HEK293T (cell line): ENCODE measurements at regions not wholly inside any gene's neighbourhood (a gene's known extent, or its start where the extent isn't known, plus 50 kb on each side); places are given as distances from the start of the nearest gene placed in this dataset.

Experiments used
- CTCF ChIA-PET: fragments of 350-600 bp; formaldehyde crosslinking; extraction: SDS; loops from one replicate; lab custom pipeline; 2021; ENCODE audit warnings: antibody characterized with exemption, inconsistent platforms; lab: Yijun Ruan, JAX
- POLR2A ChIA-PET: fragments of 350-600 bp; formaldehyde crosslinking; extraction: SDS; loops from one replicate; lab custom pipeline; 2020; ENCODE audit warnings: antibody characterized with exemption, inconsistent platforms; lab: Yijun Ruan, JAX
- DNase-seq: peaks from one replicate; pipeline ENCODE4 v3.0.0; 2012; ENCODE audit warnings: mixed read lengths; ENCODE audit errors: extremely low spot score
- ARNT ChIP-seq: fragments of 450-650 bp; IDR thresholded peaks from 2 replicates; pipeline ENCODE4 v1.6.1; 2017; ENCODE audit warnings: mild to moderate bottlenecking
- BHLHE40 ChIP-seq: fragments of 450-650 bp; IDR thresholded peaks from 2 replicates; pipeline ENCODE4 v1.6.1; 2016; ENCODE audit warnings: mild to moderate bottlenecking, moderate library complexity, borderline replicate concordance
- CTBP1 ChIP-seq: fragments of 450-650 bp; IDR thresholded peaks from 2 replicates; pipeline ENCODE4 v1.6.1; 2016; ENCODE audit warnings: borderline replicate concordance
- ELF4 ChIP-seq: fragments of 450-650 bp; IDR thresholded peaks from 2 replicates; pipeline ENCODE4 v1.6.1; 2017; ENCODE audit warnings: antibody characterized with exemption
- FOXA1 ChIP-seq: fragments of 450-650 bp; IDR thresholded peaks from 2 replicates; pipeline ENCODE4 v1.6.1; 2016; ENCODE audit warnings: mild to moderate bottlenecking
- FOXK2 ChIP-seq: fragments of 450-650 bp; IDR thresholded peaks from 2 replicates; pipeline ENCODE4 v1.6.1; 2016; ENCODE audit warnings: mild to moderate bottlenecking
- FOXM1 ChIP-seq: fragments of 450-650 bp; IDR thresholded peaks from 2 replicates; pipeline ENCODE4 v1.6.1; 2017; ENCODE audit warnings: mild to moderate bottlenecking, borderline replicate concordance
- HDGF ChIP-seq: fragments of 450-650 bp; IDR thresholded peaks from 2 replicates; pipeline ENCODE4 v1.6.1; 2017; ENCODE audit warnings: antibody characterized with exemption, borderline replicate concordance
- L3MBTL2 ChIP-seq: fragments of 450-650 bp; conservative IDR thresholded peaks from 2 replicates; pipeline ENCODE4 v1.6.1; 2016; ENCODE audit warnings: mild to moderate bottlenecking
- LEF1 ChIP-seq: fragments of 450-650 bp; IDR thresholded peaks from 2 replicates; pipeline ENCODE4 v1.6.1; 2017; ENCODE audit warnings: mild to moderate bottlenecking, borderline replicate concordance
- NFRKB ChIP-seq: fragments of 450-650 bp; IDR thresholded peaks from 2 replicates; pipeline ENCODE4 v1.6.1; 2016; ENCODE audit warnings: mild to moderate bottlenecking, moderate library complexity
- PKNOX1 ChIP-seq: fragments of 450-650 bp; IDR thresholded peaks from 2 replicates; pipeline ENCODE4 v1.6.1; 2016
- SP1 ChIP-seq: fragments of 450-650 bp; IDR thresholded peaks from 2 replicates; pipeline ENCODE4 v1.6.1; 2017
- SUZ12 ChIP-seq: fragments of 450-650 bp; IDR thresholded peaks from 2 replicates; pipeline ENCODE4 v1.6.1; 2016; ENCODE audit warnings: mild to moderate bottlenecking
- TARDBP ChIP-seq: fragments of 450-650 bp; IDR thresholded peaks from 2 replicates; pipeline ENCODE4 v1.6.1; 2016
- ZNF384 ChIP-seq: fragments of 450-650 bp; IDR thresholded peaks from 2 replicates; pipeline ENCODE4 v1.6.1; 2016

- no peak for DNase-seq
- POLR2A ChIA-PET, result no interaction called here
- TF ChIP-seq SUZ12 (no peak), FOXM1 (no peak), TARDBP (no peak), L3MBTL2 (no peak), HDGF (no peak), SP1 (no peak), FOXK2 (no peak), CTBP1 (no peak), NFRKB (no peak), ZNF384 (no peak), ARNT (no peak), LEF1 (no peak), ELF4 (no peak), PKNOX1 (no peak)
- CTCF ChIA-PET, result no interaction called here
Observed at GRCh38 chr1:182235952-182236650, 155.5 kb downstream of the GLUL start.

DNA sequence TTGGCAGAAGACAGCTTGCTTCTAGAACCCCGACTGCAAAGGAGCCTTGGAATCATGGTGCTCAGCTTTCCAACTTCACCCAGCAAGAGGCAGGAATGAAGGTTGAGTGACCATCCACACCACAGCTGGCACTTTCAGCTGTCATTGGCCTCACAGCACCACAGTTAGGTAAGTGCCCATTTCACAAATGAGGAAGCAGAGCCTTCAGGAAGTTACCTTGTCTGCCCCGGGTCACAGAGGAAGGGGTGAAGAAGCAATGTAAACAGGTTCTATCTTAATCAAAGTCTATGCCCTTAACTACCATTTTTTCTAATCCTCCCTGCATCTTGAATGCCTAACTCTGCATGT, 156.0 kb downstream of the GLUL start:
- CTCF ChIA-PET, result no interaction called here
- POLR2A ChIA-PET, result interaction anchor here (1.0 kb wide), 1 partner anchor 156 kb away, joined by 4 read pairs; no protein-coding TSS in a partner anchor
- no peak for DNase-seq
- no peak for TF ChIP-seq ZNF384
- TF ChIP-seq BHLHE40, result no peak
- TF ChIP-seq HDGF, result no peak
- no peak for TF ChIP-seq FOXA1
- TF ChIP-seq SUZ12, result no peak
- no peak for TF ChIP-seq L3MBTL2

GRCh38 chr1:182229921-182230491, 161.6 kb downstream of the GLUL start:
- CTCF ChIA-PET, result interaction anchor here (0.6 kb wide), 1 partner anchor 31 kb away, joined by 4 read pairs; no protein-coding TSS in a partner anchor
- DNase-seq, result no peak
- POLR2A ChIA-PET, result no interaction called here
- no peak for TF ChIP-seq ELF4
- TF ChIP-seq ARNT, result no peak
- TF ChIP-seq CTBP1, result no peak
- TF ChIP-seq LEF1, result no peak
- no peak for TF ChIP-seq FOXM1
- TF ChIP-seq FOXK2, result no peak
- TF ChIP-seq FOXA1, result no peak
- no peak for TF ChIP-seq HDGF
- TF ChIP-seq L3MBTL2, result no peak
- TF ChIP-seq BHLHE40, result no peak
- no peak for TF ChIP-seq TARDBP
- no peak for TF ChIP-seq PKNOX1
- TF ChIP-seq NFRKB, result no peak
- no peak for TF ChIP-seq ZNF384

- TF ChIP-seq TARDBP (no peak), HDGF (no peak), SP1 (no peak), NFRKB (no peak), SUZ12 (no peak), ZNF384 (no peak), ARNT (no peak), CTBP1 (no peak), FOXA1 (no peak), FOXM1 (no peak), LEF1 (no peak), ELF4 (no peak), L3MBTL2 (no peak), BHLHE40 (no peak), PKNOX1 (no peak)
- ChIA-PET CTCF (no interaction called here), POLR2A (no interaction called here)
- no peak for DNase-seq
Observed at GRCh38 chr1:182229451-182229850, 162.1 kb downstream of the GLUL start.

DNA sequence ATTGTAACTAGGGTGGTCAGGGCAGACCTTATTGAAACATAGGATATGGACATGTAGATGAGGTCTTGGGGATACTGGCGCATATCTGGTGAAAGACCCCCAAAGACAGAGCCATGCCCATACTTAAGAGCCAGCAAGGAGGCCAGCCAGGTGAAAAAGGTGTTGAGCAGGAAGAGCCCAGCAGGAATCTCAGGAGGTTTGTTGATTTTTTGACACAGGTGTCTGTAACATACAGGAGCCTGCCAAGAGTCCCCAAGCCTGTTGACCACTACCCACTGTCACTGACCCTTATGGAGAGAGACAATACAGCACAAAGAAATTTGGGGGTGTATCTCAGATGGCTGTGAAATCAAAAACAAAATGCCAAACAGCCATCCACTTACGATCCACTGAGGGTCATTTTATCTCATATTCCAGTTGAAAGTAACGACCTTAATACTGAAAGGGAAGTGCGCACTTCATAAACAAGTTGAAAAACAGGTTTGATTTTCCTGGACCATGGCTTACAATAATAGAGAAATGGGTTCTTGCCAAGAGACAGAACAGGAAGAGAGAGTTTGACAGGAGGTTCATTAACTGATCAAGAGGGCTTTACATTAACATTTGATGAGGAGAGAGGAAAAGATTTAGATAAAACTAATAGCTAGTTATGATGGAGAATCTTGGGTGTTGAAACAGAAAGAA, 163.6 kb downstream of the GLUL start:
- no peak for DNase-seq
- no peak for TF ChIP-seq NFRKB
- TF ChIP-seq LEF1, result no peak
- no peak for TF ChIP-seq ARNT
- TF ChIP-seq FOXA1, result no peak
- TF ChIP-seq ELF4, result no peak
- TF ChIP-seq SP1, result no peak
- no peak for TF ChIP-seq FOXM1
- no peak for TF ChIP-seq SUZ12
- no peak for TF ChIP-seq BHLHE40
- TF ChIP-seq L3MBTL2, result no peak
- TF ChIP-seq PKNOX1, result no peak
- TF ChIP-seq CTBP1, result no peak
- TF ChIP-seq FOXK2, result no peak
- no peak for TF ChIP-seq ZNF384
- TF ChIP-seq HDGF, result no peak
- ChIA-PET POLR2A (no interaction called here), CTCF (no interaction called here)
